ENCODE measurements at regions not wholly inside any gene's neighbourhood (a gene's known extent, or its start where the extent isn't known, plus 50 kb on each side); places are given as distances from the start of the nearest gene placed in this dataset.

DNA sequence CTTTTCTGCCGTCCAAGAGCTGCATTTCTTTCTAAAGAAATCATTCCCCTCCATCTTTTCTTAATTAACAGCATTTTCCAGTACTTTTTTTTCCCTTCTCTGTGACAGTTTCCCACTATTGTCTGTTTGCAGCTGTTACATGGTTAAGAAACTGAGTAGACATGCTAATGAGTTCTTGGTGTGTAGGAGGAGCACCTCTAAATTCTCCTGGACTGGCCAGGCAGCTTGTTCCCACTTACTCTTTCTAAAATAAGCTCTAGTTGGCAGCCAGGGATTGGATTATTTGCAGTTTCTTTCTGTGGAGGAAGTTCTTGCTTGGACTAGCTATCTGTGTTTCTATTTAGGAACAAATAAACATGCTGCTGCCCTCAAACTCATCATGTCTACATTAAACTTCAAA is 235.1 kb upstream of the GAP43 start:
- Histone ChIP-seq H3K36me3 (no peaks in the 10 kb centered on the region), H3K27me3 (ENCODE audit: low read depth) (no peaks in the 10 kb centered on the region), H3K4me1 (no peaks in the 10 kb centered on the region), H3K9me3 (no peaks in the 10 kb centered on the region), H3K4me3 (no peak overlapping the region), H3K27ac (no peak overlapping the region)
- TF ChIP-seq CTCF (IDR thresholded peaks at IDR 0.05), result no peak
- DNase-seq (no peak), ATAC-seq (no peak)
- intact Hi-C loops (cut with DNase I), result no loop called here

GRCh38 chr3:115388811-115389210 is 234.5 kb upstream of the GAP43 start:
- Histone ChIP-seq H3K36me3 (no peaks in the 10 kb centered on the region), H3K9me3 (no peaks in the 10 kb centered on the region), H3K4me3 (no peak overlapping the region), H3K4me1 (no peaks in the 10 kb centered on the region), H3K27me3 (ENCODE audit: low read depth) (no peaks in the 10 kb centered on the region), H3K27ac (no peak overlapping the region)
- ATAC-seq (no peak), DNase-seq (no peak)
- TF ChIP-seq CTCF (IDR thresholded peaks at IDR 0.05), result no peak
- intact Hi-C loops (cut with DNase I), result no loop called here

GRCh38 chr3:115396801-115397200 is 226.5 kb upstream of the GAP43 start:
- Histone ChIP-seq H3K36me3 (no peaks in the 10 kb centered on the region), H3K27me3 (ENCODE audit: low read depth) (no peaks in the 10 kb centered on the region), H3K27ac (no peak overlapping the region), H3K4me3 (no peak overlapping the region), H3K4me1 (no peaks in the 10 kb centered on the region), H3K9me3 (no peaks in the 10 kb centered on the region)
- ATAC-seq (no peak), DNase-seq (no peak)
- intact Hi-C loops (cut with DNase I), result no loop called here
- TF ChIP-seq CTCF (IDR thresholded peaks at IDR 0.05), result no peak

DNA sequence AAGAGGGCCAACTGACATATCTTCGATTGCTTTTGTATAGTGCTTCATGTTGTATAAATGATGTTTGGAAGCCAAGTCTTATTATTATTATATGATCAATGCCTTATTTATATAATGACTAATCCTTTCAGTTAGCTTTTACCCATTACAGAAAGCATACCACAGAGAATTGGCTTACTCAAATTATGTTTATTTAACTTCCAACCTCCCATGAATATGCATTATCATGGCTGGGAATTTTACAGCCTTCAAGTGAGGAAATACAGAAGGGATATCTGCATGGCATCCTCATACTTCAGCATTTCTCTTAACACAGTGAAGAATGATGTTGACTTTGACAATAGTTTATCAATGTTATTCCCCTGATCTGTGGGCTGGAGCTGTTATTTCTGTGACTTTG is 225.9 kb upstream of the GAP43 start:
- Histone ChIP-seq H3K36me3 (no peaks in the 10 kb centered on the region), H3K27ac (no peak overlapping the region), H3K4me3 (no peak overlapping the region), H3K27me3 (ENCODE audit: low read depth) (no peaks in the 10 kb centered on the region), H3K4me1 (no peaks in the 10 kb centered on the region), H3K9me3 (no peaks in the 10 kb centered on the region)
- ATAC-seq, result no peak
- intact Hi-C loops (cut with DNase I), result no loop called here
- no peak for DNase-seq
- no peak for TF ChIP-seq CTCF (IDR thresholded peaks at IDR 0.05)

DNA sequence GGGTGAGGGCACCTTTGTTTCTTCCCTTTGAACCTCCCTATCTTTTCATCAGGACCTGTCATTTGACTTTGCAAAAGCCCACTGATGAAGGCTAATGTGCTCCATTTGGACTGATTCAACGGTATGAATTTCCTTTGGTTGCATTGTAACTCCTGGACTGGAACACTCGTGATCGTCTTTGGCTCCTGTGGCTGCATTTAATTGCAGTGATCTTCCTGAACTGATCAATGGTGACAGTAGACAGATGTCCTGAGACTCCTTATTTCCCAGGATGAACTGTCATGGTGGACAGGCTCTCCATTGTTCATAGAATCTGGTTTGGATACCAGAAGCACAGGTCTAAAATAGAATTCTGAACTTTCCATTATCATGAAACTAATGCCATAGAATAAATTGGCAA is 224.8 kb upstream of the GAP43 start:
- intact Hi-C loops (cut with DNase I), result no loop called here
- no peak for TF ChIP-seq CTCF (IDR thresholded peaks at IDR 0.05)
- DNase-seq, result no peak
- ATAC-seq, result no peak
- H3K9me3 ChIP-seq, result no peaks in the 10 kb centered on the region
- H3K27me3 ChIP-seq (ENCODE audit: low read depth), result no peaks in the 10 kb centered on the region
- no peaks in the 10 kb centered on the region for H3K4me1 ChIP-seq
- no peaks in the 10 kb centered on the region for H3K36me3 ChIP-seq
- H3K27ac ChIP-seq, result no peak overlapping the region
- no peak overlapping the region for H3K4me3 ChIP-seq

DNA sequence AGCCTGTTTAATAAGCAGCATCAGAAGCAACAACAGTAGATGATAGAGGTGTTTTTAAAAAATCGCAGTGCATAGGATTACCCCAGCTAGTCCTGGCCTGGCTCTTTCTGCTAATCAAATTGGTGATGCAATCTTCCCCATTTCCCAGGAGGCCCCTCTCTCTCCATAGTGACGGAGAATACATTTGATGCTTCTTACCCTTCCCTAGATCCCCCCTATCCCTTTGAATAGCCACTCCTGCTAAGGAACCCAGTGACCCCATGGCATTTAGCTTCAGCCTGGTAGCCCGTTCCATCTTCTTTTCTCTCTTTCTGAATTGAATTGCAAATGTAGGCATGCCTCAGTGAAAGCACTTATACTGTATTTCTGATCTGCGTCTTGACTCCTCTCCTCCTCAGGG is 223.6 kb upstream of the GAP43 start:
- intact Hi-C loops (cut with DNase I), result no loop called here
- H3K36me3 ChIP-seq, result no peaks in the 10 kb centered on the region
- no peaks in the 10 kb centered on the region for H3K4me1 ChIP-seq
- no peaks in the 10 kb centered on the region for H3K27me3 ChIP-seq (ENCODE audit: low read depth)
- H3K27ac ChIP-seq, result no peak overlapping the region
- no peak for DNase-seq
- no peak for ATAC-seq
- TF ChIP-seq CTCF (IDR thresholded peaks at IDR 0.05), result no peak
- H3K9me3 ChIP-seq, result no peaks in the 10 kb centered on the region
- H3K4me3 ChIP-seq, result no peak overlapping the region

Measured in lower lobe of right lung (tissue), 2 donors.